HCT116 (cell line): ENCODE measurements at regions not wholly inside any gene's neighbourhood (a gene's known extent, or its start where the extent isn't known, plus 50 kb on each side); places are given as distances from the start of the nearest gene placed in this dataset.

ENCODE experiments used
- ATAC-seq: fragments of 200-7000 bp; cut with Tn5 transposase; 2 replicates; pipeline ENCODE4 v1.9.1; 2020; ENCODE audit warnings: mild to moderate bottlenecking, moderate library complexity
- BruUV-seq: library from RNA; stranded (reverse); fragments of 400-500 nt; replicated peaks from 2 replicates; lab custom pipeline; 2021; lab: Mats Ljungman, UMichigan
- CTCF ChIA-PET: fragments of 300-600 bp; sonication (Branson Sonifier 250); formaldehyde crosslinking; loops from one replicate; lab custom pipeline; 2021; ENCODE audit warnings: antibody characterized with exemption; lab: Charles Lee
- POLR2A ChIA-PET: fragments of 300-600, 350-600 bp; sonication (Branson Sonifier 250); formaldehyde crosslinking; loops from one replicate; lab custom pipeline; 2021; ENCODE audit warnings: antibody characterized with exemption; lab: Charles Lee
- RAD21 ChIA-PET, 2 experiments: fragments of 300-600 bp; sonication (Branson Sonifier 250); formaldehyde crosslinking; loops; one replicate each; lab custom pipeline; 2023; ENCODE audit warnings: low total read pairs in 2 of 2; ENCODE audit not compliant: uncharacterized antibody in 2 of 2, unreplicated experiment in 2 of 2, low non-redundant PET in 1 of 2; lab: Charles Lee
- DNase-seq: peaks from one replicate; pipeline ENCODE4 v3.0.0-alpha.2; 2010; ENCODE audit warnings: low read depth, low spot score
- H2AFZ ChIP-seq: fragments of 200-600 bp; shearing (Covaris generic), sonication (generic); 2 replicates; pipeline ENCODE4 v1.6.1; 2017; ENCODE audit warnings: low read depth, mixed run types, mixed read lengths, antibody characterized with exemption, low read length; ENCODE audit not compliant: poor library complexity, severe bottlenecking
- H3K27ac ChIP-seq: 2 replicates; pipeline ENCODE4 v1.5.1; 2012; ENCODE audit warnings: low read depth, low read length
- H3K27me3 ChIP-seq: fragments of 200-600 bp; sonication (generic); 2 replicates; pipeline ENCODE4 v1.6.1; 2016; ENCODE audit warnings: mixed run types, low read length, mixed read lengths; ENCODE audit not compliant: insufficient read depth
- H3K36me3 ChIP-seq, 2 experiments: fragments of 200-500 bp in 1 of 2; fragments of 200-600 bp in 1 of 2; sonication (Bioruptor generic) in 1 of 2; sonication (generic) in 1 of 2; 2 replicates each; pipeline versions ENCODE4 v1.5.1 to v1.6.1; 2014 to 2016; ENCODE audit warnings: low read length in 2 of 2, inconsistent platforms in 1 of 2, mixed read lengths in 1 of 2, mixed run types in 1 of 2; ENCODE audit not compliant: insufficient read depth in 2 of 2, control insufficient read depth in 1 of 2
- H3K4me1 ChIP-seq, 2 experiments: fragments of 200-600 bp in 1 of 2; sonication (generic) in 1 of 2; 2 replicates each; pipeline versions ENCODE4 v1.5.1 to v1.6.1; 2012 to 2017; ENCODE audit warnings: low read length in 2 of 2, inconsistent platforms in 1 of 2, mild to moderate bottlenecking in 1 of 2, mixed read lengths in 1 of 2, mixed run types in 1 of 2, moderate library complexity in 1 of 2; ENCODE audit not compliant: insufficient read depth in 2 of 2, control insufficient read depth in 1 of 2
- H3K4me2 ChIP-seq: fragments of 200-600 bp; sonication (generic); 2 replicates; pipeline ENCODE4 v1.6.1; 2017; ENCODE audit warnings: mixed run types, low read length, mixed read lengths
- H3K4me3 ChIP-seq, 2 experiments: fragments of 200-600 bp in 1 of 2; sonication (generic) in 1 of 2; replicated peaks in 1 of 2; 2 replicates each; pipeline ENCODE4 v1.5.1; 2011 to 2016; ENCODE audit warnings: low read length in 2 of 2, control low read depth in 1 of 2, low read depth in 1 of 2, mild to moderate bottlenecking in 1 of 2, mixed read lengths in 1 of 2, mixed run types in 1 of 2
- H3K79me2 ChIP-seq: fragments of 200-600 bp; sonication (generic); 2 replicates; pipeline ENCODE4 v1.6.1; 2017; ENCODE audit warnings: mild to moderate bottlenecking, mixed run types, low read length, moderate library complexity, mixed read lengths; ENCODE audit not compliant: insufficient read depth
- H3K9ac ChIP-seq: fragments of 200-600 bp; sonication (generic); 2 replicates; pipeline ENCODE4 v1.6.1; 2016; ENCODE audit warnings: low read length, mixed read lengths
- H3K9me2 ChIP-seq: fragments of 200-600 bp; sonication (generic), shearing (Covaris generic); 2 replicates; pipeline ENCODE4 v1.6.1; 2017; ENCODE audit warnings: mixed run types, mild to moderate bottlenecking, moderate library complexity; ENCODE audit not compliant: insufficient read depth
- H3K9me3 ChIP-seq, 2 experiments: fragments of 200-500 bp in 1 of 2; fragments of 200-600 bp in 1 of 2; sonication (Bioruptor generic) in 1 of 2; sonication (generic) in 1 of 2; 2 replicates each; pipeline ENCODE4 v1.6.1; 2014 to 2017; ENCODE audit warnings: low read length in 2 of 2, mixed read lengths in 2 of 2, inconsistent platforms in 1 of 2, low read depth in 1 of 2, mild to moderate bottlenecking in 1 of 2, mixed run types in 1 of 2, moderate library complexity in 1 of 2; ENCODE audit not compliant: control insufficient read depth in 1 of 2, insufficient read depth in 1 of 2
- H4K20me1 ChIP-seq: fragments of 200-600 bp; sonication (generic), shearing (Covaris generic); 2 replicates; pipeline ENCODE4 v1.6.1; 2017; ENCODE audit warnings: mixed run types, mild to moderate bottlenecking, moderate library complexity; ENCODE audit not compliant: insufficient read depth
- CEBPB ChIP-seq: IDR thresholded peaks from 2 replicates; pipeline ENCODE4 v1.6.1; 2012; ENCODE audit warnings: low read depth
- EGR1 ChIP-seq: IDR thresholded peaks from 2 replicates; pipeline ENCODE4 v1.6.1; 2012; ENCODE audit warnings: low read depth
- EZH2phosphoT487 ChIP-seq: fragments of 200-600 bp; IDR thresholded peaks from 2 replicates; pipeline ENCODE4 v1.6.1; 2018; ENCODE audit warnings: antibody characterized with exemption, borderline replicate concordance
- FOSL1 ChIP-seq: IDR thresholded peaks from 2 replicates; pipeline ENCODE4 v1.6.1; 2012; ENCODE audit warnings: low read depth
- POLR2A ChIP-seq: IDR thresholded peaks from 2 replicates; pipeline ENCODE4 v1.7.0; 2011; ENCODE audit warnings: borderline replicate concordance; ENCODE audit not compliant: insufficient read depth, insufficient read length; ENCODE audit errors: extremely low read depth
- SIN3A ChIP-seq: IDR thresholded peaks from 2 replicates; pipeline ENCODE4 v1.6.1; 2012; ENCODE audit warnings: low read depth
- SRF ChIP-seq: IDR thresholded peaks from 2 replicates; pipeline ENCODE4 v1.6.1; 2012; ENCODE audit warnings: low read depth
- YY1 ChIP-seq: IDR thresholded peaks from 2 replicates; pipeline ENCODE4 v1.6.1; 2011; ENCODE audit warnings: low read length, low read depth, moderate library complexity, mild to moderate bottlenecking; ENCODE audit not compliant: insufficient replicate concordance; ENCODE audit errors: extremely low read depth
- ZNF274 ChIP-seq: fragments of 200-500 bp; sonication (Bioruptor generic); IDR thresholded peaks from 2 replicates; pipeline ENCODE4 v1.6.1; 2014; ENCODE audit warnings: mild to moderate bottlenecking, low read depth, low read length, inconsistent platforms
- intact Hi-C: fragments of 100-400 bp; cut with micrococcal nuclease; formaldehyde crosslinking; loops from 2 replicates; pipeline ENCODE4 v1.10.0; 2022
- TF ChIP-seq, protein P1 (sequence below), 3 experiments: fragments of 200-600 bp in 1 of 3; sonication (generic) in 1 of 3; IDR thresholded peaks in 2 of 3; conservative IDR thresholded peaks in 1 of 3; 2 replicates each; pipeline ENCODE4 v1.5.1; 2012 to 2017; ENCODE audit warnings: low read depth in 2 of 3, low read length in 2 of 3, antibody characterized with exemption in 1 of 3, borderline replicate concordance in 1 of 3, control low read depth in 1 of 3, mild to moderate bottlenecking in 1 of 3, mixed read lengths in 1 of 3, mixed run types in 1 of 3, moderate library complexity in 1 of 3; ENCODE audit not compliant: insufficient read depth in 1 of 3
- TF ChIP-seq, protein P2 (sequence below): IDR thresholded peaks from 2 replicates; pipeline ENCODE4 v1.6.1; 2011; ENCODE audit warnings: mild to moderate bottlenecking, low read length, moderate library complexity; ENCODE audit not compliant: insufficient replicate concordance; ENCODE audit errors: extremely low read depth
- TF ChIP-seq, protein P3 (sequence below): IDR thresholded peaks from 2 replicates; pipeline ENCODE4 v1.6.1; 2012; ENCODE audit warnings: low read depth
- TF ChIP-seq, protein P4 (sequence below): IDR thresholded peaks from 2 replicates; pipeline ENCODE4 v1.6.1; 2012
- TF ChIP-seq, protein P5 (sequence below): IDR thresholded peaks from 2 replicates; pipeline ENCODE4 v1.6.1; 2012

DNA sequence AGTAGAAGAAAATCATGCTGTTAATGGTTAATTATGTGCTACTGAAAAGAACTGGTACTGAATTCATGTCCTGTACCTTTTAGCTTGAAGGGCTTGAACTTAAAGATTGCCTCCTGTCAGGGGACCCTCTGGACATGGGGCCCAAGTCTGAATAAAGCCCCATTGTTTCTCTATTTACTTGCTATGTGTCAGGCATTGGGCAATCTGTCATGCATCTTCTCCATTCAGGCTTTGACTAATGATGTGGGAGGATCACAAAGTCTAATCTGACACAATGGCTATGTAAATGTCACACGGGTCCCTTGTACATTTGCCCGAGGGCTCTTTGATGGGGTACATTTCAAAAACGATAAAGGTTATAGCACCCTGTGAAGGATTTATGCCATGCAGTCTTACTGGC, 64.0 kb upstream of the TUSC1 start:
- Histone ChIP-seq H2AFZ (no peak overlapping the region), H3K9ac (no peak overlapping the region), H3K27me3 (no peaks in the 10 kb centered on the region), H3K36me3 (no peaks in the 10 kb centered on the region), H3K9me2 (no peaks in the 10 kb centered on the region), H3K4me3 (no peak overlapping the region), H3K4me1 (no peaks in the 10 kb centered on the region), H3K4me2 (no peak overlapping the region), H3K9me3 (peaks cover 0 to 12% of the 10 kb centered on the region in 2 experiments; a peak in 1 of 4 replicates), H3K79me2 (no peaks in the 10 kb centered on the region), H3K27ac (no peak overlapping the region), H4K20me1 (no peaks in the 10 kb centered on the region)
- ATAC-seq (no peak), DNase-seq (no peak)
- ChIA-PET CTCF (no interaction called here), POLR2A (no interaction called here), RAD21 (no interaction called here)
- intact Hi-C loops, result no loop called here
- no peak for TF ChIP-seq SIN3A
- no peak for TF ChIP-seq EGR1
- TF ChIP-seq, protein P1, sequence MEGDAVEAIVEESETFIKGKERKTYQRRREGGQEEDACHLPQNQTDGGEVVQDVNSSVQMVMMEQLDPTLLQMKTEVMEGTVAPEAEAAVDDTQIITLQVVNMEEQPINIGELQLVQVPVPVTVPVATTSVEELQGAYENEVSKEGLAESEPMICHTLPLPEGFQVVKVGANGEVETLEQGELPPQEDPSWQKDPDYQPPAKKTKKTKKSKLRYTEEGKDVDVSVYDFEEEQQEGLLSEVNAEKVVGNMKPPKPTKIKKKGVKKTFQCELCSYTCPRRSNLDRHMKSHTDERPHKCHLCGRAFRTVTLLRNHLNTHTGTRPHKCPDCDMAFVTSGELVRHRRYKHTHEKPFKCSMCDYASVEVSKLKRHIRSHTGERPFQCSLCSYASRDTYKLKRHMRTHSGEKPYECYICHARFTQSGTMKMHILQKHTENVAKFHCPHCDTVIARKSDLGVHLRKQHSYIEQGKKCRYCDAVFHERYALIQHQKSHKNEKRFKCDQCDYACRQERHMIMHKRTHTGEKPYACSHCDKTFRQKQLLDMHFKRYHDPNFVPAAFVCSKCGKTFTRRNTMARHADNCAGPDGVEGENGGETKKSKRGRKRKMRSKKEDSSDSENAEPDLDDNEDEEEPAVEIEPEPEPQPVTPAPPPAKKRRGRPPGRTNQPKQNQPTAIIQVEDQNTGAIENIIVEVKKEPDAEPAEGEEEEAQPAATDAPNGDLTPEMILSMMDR (IDR thresholded peaks at IDR 0.05 in 2 of 3, conservative IDR thresholded peaks at IDR 0.05 in 1 of 3; ENCODE audit: borderline replicate concordance in 1 of 3, insufficient read depth in 1 of 3, low read depth in 2 of 3, low read length in 2 of 3), result no peak
- TF ChIP-seq, protein P2, sequence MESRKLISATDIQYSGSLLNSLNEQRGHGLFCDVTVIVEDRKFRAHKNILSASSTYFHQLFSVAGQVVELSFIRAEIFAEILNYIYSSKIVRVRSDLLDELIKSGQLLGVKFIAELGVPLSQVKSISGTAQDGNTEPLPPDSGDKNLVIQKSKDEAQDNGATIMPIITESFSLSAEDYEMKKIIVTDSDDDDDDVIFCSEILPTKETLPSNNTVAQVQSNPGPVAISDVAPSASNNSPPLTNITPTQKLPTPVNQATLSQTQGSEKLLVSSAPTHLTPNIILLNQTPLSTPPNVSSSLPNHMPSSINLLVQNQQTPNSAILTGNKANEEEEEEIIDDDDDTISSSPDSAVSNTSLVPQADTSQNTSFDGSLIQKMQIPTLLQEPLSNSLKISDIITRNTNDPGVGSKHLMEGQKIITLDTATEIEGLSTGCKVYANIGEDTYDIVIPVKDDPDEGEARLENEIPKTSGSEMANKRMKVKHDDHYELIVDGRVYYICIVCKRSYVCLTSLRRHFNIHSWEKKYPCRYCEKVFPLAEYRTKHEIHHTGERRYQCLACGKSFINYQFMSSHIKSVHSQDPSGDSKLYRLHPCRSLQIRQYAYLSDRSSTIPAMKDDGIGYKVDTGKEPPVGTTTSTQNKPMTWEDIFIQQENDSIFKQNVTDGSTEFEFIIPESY, result no peak
- TF ChIP-seq, protein P3, sequence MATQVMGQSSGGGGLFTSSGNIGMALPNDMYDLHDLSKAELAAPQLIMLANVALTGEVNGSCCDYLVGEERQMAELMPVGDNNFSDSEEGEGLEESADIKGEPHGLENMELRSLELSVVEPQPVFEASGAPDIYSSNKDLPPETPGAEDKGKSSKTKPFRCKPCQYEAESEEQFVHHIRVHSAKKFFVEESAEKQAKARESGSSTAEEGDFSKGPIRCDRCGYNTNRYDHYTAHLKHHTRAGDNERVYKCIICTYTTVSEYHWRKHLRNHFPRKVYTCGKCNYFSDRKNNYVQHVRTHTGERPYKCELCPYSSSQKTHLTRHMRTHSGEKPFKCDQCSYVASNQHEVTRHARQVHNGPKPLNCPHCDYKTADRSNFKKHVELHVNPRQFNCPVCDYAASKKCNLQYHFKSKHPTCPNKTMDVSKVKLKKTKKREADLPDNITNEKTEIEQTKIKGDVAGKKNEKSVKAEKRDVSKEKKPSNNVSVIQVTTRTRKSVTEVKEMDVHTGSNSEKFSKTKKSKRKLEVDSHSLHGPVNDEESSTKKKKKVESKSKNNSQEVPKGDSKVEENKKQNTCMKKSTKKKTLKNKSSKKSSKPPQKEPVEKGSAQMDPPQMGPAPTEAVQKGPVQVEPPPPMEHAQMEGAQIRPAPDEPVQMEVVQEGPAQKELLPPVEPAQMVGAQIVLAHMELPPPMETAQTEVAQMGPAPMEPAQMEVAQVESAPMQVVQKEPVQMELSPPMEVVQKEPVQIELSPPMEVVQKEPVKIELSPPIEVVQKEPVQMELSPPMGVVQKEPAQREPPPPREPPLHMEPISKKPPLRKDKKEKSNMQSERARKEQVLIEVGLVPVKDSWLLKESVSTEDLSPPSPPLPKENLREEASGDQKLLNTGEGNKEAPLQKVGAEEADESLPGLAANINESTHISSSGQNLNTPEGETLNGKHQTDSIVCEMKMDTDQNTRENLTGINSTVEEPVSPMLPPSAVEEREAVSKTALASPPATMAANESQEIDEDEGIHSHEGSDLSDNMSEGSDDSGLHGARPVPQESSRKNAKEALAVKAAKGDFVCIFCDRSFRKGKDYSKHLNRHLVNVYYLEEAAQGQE, result no peak
- TF ChIP-seq, protein P4, sequence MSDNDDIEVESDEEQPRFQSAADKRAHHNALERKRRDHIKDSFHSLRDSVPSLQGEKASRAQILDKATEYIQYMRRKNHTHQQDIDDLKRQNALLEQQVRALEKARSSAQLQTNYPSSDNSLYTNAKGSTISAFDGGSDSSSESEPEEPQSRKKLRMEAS, result no peak
- no peak for TF ChIP-seq YY1
- no peak for TF ChIP-seq POLR2A
- no peak for TF ChIP-seq CEBPB
- no peak for TF ChIP-seq EZH2phosphoT487
- TF ChIP-seq, protein P5, sequence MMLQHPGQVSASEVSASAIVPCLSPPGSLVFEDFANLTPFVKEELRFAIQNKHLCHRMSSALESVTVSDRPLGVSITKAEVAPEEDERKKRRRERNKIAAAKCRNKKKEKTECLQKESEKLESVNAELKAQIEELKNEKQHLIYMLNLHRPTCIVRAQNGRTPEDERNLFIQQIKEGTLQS, result no peak
- no peak for TF ChIP-seq FOSL1
- no peak for TF ChIP-seq ZNF274
- no peak for TF ChIP-seq SRF
- BruUV-seq, result no TSS peak
